IPS DF 4.7 (cell line): ENCODE measurements at regions not wholly inside any gene's neighbourhood (a gene's known extent, or its start where the extent isn't known, plus 50 kb on each side); places are given as distances from the start of the nearest gene placed in this dataset.

ENCODE experiments used
- DNase-seq: peaks from one replicate; pipeline ENCODE4 v3.0.0-alpha.2; 2013; ENCODE audit warnings: low spot score; ENCODE audit errors: extremely low read depth

DNA sequence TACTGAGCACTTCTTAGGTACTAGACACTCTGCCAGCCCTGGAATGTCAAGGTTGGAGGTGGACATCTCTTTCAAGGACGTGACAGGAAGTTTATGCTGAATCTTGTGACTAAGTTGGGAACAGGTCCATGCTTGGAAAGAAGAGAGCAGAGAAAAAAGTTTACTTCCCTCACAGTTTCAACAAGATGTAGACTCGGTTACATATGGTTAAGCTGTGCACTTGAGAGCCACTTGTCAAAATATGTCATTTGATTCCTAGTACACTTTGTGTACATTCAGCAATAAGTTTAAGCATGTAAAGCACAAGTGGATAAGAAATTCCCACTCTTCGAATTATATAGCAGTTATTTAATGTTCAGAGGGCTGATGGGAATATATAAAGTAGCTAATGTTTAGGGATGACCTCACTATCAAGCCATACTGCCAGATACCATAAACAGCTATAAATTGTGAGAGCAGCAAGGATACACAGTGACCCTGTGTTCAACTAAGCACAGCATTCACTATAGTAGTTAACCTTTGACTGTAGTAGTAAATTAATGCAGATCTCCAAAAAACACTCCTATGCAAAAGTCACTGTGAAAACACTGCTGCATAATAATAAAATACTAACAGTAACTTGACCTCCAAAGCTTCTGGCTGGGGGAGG, 1944.6 kb upstream of the WWC1 start:
- no peak for DNase-seq

- no peak for DNase-seq
Measured at GRCh38 chr5:166349046-166349445, 1942.4 kb upstream of the WWC1 start.

- no peak for DNase-seq
Measured at GRCh38 chr5:166353580-166353979, 1937.9 kb upstream of the WWC1 start.

GRCh38 chr5:166354332-166354731, 1937.1 kb upstream of the WWC1 start:
- no peak for DNase-seq

DNA sequence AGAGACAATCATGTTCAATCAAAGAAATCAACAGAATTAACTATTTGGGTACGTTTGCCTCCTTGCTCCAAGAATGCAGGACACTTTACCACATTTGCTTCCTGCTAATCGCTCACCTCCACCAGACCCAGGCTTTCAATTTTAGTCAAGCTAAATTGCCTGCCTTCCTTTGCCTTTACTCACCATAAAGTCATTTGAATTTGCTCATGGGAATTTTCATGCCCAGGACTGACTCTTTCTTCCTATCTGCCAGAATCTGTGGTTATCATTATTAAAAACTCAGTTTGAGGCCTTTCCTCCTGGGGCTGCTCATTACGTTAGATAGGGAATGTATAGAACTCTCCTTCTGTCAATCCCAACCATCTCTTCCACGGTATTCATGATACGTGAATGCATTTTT, 1935.3 kb upstream of the WWC1 start:
- no peak for DNase-seq

- DNase-seq = no peak
Measured at GRCh38 chr5:166358127-166358830, 1933.2 kb upstream of the WWC1 start.

DNA sequence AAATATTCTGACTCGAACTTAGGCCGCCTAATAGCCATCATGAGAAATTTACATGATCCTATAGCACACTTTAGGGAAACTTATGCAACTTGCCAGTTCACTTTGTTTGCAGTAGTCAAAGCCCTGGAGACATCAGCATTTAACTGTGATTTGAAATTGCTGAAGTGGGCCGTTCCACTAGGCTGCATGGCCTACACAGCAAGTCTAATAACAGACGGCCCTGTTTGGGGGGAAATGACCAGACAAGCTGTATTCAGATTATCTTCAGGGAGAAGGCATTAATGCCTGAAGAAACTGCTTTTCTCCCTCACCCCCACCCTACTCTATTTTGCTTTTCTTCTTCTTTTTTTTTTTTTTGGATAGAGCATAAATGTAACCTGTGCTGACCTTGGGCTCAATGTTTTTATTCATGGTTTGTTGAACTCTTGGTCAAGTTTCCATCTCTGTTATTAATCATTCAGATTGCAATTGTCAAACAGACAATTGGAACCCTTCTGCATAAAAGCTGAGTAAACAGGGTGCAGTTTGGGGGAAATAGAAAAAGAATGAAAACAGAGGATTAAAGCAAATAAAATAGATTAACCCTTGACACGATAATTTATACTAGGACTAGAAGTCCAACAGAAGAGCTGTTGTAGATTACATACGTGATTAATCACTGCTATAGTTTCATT, 1928.2 kb upstream of the WWC1 start:
- DNase-seq = no peak

DNA sequence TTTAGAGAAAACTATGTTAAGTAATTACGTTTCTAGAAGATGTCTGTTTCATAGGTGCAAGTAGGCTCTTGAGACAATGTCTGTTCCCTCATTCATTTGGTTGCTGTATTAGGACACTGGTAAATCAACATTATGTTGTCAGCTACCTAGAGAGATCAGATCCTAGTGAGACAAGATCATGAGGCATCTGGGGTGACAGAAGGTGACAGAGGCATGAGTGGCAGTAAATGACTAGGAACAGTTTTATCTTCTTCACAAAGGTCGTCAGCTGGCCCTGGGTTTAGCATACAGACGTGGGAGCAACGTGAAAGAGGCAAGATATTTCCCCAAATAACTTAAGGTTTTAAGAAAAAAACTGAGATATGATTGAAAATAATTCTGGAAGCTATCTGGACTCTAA, 1926.3 kb upstream of the WWC1 start:
- no peak for DNase-seq

- DNase-seq = no peak
Measured at GRCh38 chr5:166367391-166367790, 1924.1 kb upstream of the WWC1 start.

DNA sequence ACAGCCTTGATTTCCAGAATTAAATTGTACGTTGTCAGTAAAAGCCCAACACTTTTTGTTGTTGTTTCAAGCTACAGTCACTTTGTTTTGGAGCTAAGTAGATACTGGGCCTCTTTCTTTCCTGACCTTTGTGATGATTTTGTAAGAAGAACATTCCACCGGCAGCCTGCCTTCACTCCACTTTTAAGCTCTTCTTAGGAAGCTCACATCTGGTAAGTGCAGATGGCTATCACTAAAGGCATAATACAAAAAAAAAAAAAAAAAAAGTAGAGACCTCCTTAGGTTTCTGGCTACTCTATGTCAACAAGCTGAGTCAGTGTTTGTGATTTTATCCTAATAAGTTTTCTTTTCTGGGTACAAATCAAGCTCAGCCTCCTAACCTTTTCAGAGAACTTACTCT, 1922.1 kb upstream of the WWC1 start:
- DNase-seq = no peak

- no peak for DNase-seq
Measured at GRCh38 chr5:166369807-166370206, 1921.6 kb upstream of the WWC1 start.

DNA sequence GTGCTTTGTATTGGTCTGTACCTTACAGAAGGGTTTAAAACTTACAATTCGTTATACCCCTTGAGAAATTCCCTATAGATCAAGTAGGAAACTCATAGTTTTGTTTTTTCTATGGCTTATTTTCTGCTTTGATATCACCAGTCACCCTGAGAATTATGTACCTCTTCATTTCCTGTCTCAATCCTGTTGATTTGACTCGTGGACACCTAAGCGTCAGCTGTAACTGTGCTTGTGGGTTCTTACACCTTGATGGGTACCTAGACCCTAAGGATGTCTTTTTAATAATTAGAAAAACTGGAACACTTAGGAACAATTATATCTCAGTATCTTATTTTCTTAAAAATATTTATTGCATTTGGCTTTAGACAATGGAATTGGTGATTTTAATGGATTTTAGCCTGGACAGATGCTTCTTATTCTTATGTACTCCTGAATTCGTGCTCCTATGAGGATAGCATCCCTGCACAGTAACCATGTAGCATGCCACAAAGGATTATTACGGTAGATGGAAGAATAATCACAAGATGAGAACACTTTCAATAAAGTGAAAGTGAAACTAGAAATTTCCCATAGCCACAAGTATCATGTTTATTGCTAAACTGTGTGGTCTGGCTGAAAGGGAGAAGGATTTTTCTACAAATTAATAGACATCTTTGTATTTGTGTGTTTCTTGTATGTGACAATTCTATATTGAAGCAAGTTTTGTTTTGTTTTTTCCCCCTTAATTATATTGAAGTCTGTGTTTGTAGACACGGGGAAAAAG, 1920.3 kb upstream of the WWC1 start:
- DNase-seq = no peak

DNA sequence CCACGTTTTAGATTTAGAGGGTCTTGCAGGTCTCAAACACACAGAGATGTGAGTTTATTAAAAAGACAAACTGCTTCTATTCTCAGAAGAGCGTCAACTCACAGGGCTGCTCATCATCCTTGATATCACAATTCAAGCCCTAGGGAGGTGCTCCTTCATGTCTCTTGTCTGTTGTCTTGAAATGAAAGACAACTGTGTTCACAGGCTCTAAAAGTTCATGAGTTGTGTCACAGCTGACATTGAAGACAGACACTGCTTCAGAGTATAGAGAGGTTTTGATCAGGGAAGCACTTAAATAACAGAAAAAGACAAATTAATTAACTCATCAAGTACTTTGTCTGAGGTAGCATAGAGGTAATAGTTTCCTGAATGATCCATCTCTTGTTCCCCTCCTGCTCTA, 1917.6 kb upstream of the WWC1 start:
- DNase-seq = no peak

- DNase-seq = no peak
Measured at GRCh38 chr5:166377756-166378155, 1913.7 kb upstream of the WWC1 start.

DNA sequence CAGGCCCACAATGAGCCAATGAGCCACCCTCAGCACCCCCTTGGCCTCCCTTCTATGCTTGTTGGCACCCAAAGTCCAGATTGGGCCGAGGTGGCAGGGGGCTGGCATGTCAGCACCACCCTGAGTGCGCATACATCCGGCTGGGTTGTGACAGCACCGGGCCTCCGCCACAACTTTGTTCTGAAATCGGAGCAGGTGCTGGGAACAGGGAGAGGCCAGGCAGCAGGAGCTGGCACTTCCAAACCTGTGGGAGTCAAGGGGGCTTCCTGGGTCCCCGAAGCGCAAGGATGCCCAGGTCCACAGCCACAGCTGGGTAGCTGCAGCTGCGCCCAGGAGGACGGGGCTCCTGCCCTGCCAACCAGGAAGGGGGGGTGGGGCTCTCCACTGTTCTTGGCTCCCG, 1911.9 kb upstream of the WWC1 start:
- DNase-seq = no peak

DNA sequence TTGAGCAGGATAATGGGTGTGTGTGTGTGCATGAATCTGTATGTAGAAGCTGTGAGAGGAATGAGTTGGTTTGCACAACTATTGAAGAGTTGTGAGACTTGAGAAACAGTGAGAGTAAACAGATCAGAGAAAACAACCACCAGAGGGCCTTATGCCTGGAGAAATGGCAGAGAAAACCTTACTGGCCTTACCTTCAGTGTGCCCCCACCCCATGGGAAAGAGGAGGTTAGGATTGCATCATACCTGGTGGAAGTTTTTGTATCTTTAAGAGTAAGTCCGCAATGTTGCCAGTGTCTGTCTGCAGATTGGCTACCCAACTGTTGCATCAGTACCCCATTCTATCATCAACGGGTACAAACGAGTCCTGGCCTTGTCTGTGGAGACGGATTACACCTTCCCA, 1909.4 kb upstream of the WWC1 start:
- DNase-seq = peak; percentile 51

DNA sequence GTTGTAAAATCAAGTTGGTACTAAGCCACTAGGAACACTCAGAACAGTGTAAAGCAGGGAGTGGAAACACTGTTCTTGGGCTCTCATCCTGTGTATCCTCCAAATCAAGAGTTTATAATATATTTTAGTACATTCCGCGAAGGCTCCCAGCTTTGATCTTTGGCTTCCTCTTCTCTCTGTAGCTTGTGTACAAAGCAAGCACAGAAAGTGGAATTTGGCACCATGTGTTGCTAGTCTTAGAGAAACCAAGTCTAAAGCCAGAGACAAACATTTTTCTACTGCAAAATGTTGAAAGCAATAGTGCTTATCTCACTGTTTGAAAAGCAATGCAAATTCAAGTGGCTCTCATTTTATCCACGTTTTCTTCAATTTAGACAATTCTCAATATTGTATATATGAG, 1893.3 kb upstream of the WWC1 start:
- DNase-seq = no peak

- DNase-seq = no peak
Measured at GRCh38 chr5:166399781-166400180, 1891.7 kb upstream of the WWC1 start.

DNA sequence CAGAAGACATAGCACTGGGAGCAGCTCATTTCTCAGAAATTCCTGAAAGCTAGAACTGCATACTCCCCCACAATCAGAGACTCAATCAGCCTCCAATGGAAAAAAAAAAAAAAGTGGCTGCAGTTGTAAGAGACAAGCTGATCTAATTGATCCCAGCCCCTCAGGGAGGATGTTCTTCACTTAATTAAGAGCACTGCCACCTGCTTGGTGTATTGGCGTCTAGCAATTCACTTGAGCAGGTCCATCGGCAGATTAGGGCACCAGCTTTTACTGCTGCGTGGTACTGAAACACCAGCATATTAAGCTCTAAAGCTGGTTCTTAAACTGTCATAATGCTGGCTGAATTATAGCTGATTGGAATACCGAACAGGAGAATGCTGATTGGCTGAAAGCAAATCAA, 1890.1 kb upstream of the WWC1 start:
- no peak for DNase-seq

DNA sequence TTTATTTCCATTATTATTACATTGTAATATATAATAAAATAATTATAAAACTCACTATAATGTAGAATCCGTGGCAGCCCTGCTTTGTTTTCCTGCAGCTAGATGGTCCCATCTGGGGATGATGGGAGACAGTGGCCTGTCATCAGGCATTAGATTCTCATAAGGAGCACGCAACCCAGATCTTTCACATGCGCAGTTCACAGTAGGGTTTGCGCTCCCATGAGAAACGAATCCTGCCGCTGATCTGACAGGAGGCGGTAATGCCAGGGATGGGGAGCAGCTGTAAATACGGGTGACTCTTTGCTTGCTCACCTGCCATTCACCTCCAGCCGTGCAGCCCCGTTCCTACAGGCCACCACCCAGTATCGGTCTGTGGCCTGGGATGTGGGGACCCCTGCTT, 1879.3 kb upstream of the WWC1 start:
- no peak for DNase-seq

- no peak for DNase-seq
Measured at GRCh38 chr5:166427211-166427610, 1864.2 kb upstream of the WWC1 start.

- DNase-seq = no peak
Measured at GRCh38 chr5:166428264-166428803, 1863.1 kb upstream of the WWC1 start.
